GM10248 (cell line): ENCODE measurements at regions not wholly inside any gene's neighbourhood (a gene's known extent, or its start where the extent isn't known, plus 50 kb on each side); places are given as distances from the start of the nearest gene placed in this dataset.
"Not testable (repeated sequence)": the region's sequence is repeated elsewhere in the genome, so short reads cannot be mapped to it uniquely, and the experiment has no call there.

Source experiments
- CTCF ChIA-PET: fragments of 300-600 bp; sonication (Branson Sonifier 250); formaldehyde crosslinking; extraction: SDS; loops from one replicate; lab custom pipeline; 2021; ENCODE audit warnings: antibody characterized with exemption; lab: Yijun Ruan, JAX
- POLR2A ChIA-PET: fragments of 350-650 bp; sonication (Branson Sonifier 250); formaldehyde crosslinking; extraction: SDS; loops from one replicate; lab custom pipeline; 2020; ENCODE audit warnings: antibody characterized with exemption; lab: Yijun Ruan, JAX
- DNase-seq: peaks from one replicate; pipeline ENCODE4 v3.0.0; 2012; ENCODE audit errors: extremely low spot score
- TF ChIP-seq, protein P1 (sequence below): IDR thresholded peaks from 2 replicates; pipeline ENCODE4 v1.5.1; 2012; ENCODE audit warnings: mild to moderate bottlenecking, low read depth; ENCODE audit errors: extremely low read depth, missing control alignments, control extremely low read depth

DNA sequence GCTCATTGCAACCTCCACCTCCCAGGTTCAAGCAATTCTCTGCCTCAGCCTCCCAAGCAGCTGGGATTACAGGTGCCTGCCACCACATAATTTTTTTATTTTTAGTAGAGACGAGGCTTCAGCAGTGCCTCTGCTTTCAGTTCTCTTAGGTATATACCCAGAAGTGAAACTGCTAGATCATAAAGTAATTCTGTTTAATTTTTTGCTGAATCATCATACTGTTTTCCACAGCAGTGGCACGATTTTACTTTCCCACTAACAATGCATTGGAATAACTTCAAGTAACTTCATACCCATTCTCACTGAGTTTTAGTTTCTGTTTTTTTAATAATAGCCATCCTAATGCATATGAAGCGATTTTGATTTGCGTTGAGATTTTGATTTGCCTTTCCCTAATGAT lies 148.0 kb upstream of the G2E3 start:
- ChIA-PET POLR2A (no interaction called here), CTCF (interaction anchor here (1.5 kb wide), 1 partner anchor 140 kb away, joined by 3 read pairs; no protein-coding TSS in a partner anchor)
- TF ChIP-seq, protein P1, sequence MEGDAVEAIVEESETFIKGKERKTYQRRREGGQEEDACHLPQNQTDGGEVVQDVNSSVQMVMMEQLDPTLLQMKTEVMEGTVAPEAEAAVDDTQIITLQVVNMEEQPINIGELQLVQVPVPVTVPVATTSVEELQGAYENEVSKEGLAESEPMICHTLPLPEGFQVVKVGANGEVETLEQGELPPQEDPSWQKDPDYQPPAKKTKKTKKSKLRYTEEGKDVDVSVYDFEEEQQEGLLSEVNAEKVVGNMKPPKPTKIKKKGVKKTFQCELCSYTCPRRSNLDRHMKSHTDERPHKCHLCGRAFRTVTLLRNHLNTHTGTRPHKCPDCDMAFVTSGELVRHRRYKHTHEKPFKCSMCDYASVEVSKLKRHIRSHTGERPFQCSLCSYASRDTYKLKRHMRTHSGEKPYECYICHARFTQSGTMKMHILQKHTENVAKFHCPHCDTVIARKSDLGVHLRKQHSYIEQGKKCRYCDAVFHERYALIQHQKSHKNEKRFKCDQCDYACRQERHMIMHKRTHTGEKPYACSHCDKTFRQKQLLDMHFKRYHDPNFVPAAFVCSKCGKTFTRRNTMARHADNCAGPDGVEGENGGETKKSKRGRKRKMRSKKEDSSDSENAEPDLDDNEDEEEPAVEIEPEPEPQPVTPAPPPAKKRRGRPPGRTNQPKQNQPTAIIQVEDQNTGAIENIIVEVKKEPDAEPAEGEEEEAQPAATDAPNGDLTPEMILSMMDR = no peak
- DNase-seq = no peak

GRCh38 chr14:30413184-30413583 lies 145.8 kb upstream of the G2E3 start:
- POLR2A ChIA-PET, DNase-seq: not testable (repeated sequence)
- CTCF ChIA-PET = interaction anchor here (0.8 to 1.0 kb wide), 2 partner anchors 22 to 130 kb away, joined by 3 read pairs; no protein-coding TSS in a partner anchor

GRCh38 chr14:30417121-30417520 lies 141.8 kb upstream of the G2E3 start:
- DNase-seq = no peak
- ChIA-PET POLR2A (no interaction called here), CTCF (interaction anchor here (1.3 kb wide), 1 partner anchor 18 kb away, joined by 3 read pairs; no protein-coding TSS in a partner anchor)
- TF ChIP-seq, protein P1 = no peak

DNA sequence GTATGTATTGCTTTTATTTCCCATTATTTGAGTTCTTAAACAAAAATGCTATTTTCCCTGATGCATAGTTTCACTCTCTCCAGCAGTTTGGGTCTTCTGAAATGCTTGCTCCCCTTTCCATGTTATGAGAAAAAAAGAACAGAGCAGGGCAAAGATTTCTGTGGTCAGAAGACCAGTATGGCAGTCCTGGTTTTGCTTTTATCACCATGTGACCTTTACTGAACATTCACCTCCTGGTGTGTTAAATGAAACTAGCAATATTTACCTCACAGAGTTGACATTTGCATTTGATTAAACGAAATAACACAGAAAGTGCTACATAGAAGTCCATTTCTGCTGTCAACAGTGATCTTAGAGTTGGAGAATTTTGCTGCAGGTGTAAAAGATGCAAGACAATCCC lies 141.0 kb upstream of the G2E3 start:
- ChIA-PET CTCF (no interaction called here), POLR2A (no interaction called here)
- TF ChIP-seq, protein P1 = no peak
- DNase-seq = no peak

GRCh38 chr14:30419037-30419436 lies 139.9 kb upstream of the G2E3 start:
- POLR2A ChIA-PET = no interaction called here
- no peak for DNase-seq
- TF ChIP-seq, protein P1 = no peak
- CTCF ChIA-PET = interaction anchor here (0.9 kb wide), 1 partner anchor 24 kb away, joined by 3 read pairs; no protein-coding TSS in a partner anchor

DNA sequence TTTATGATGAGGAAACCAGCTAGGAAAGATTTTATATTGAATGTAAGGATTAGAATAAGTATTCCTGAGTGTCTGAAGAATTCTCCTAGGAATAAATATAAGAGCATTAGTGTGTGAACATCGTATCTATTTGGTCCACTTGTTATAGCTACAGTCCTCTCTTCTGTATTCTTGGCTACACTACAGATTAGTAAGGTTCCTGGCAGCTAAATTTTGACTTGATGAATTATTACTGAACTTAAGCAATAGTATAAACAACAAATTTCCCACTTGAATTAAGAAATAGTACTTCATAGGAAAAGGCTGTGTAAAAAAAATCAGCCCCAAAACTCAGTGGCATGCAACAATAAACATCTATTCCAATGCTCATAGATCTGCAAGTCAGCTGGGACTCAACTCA lies 138.4 kb upstream of the G2E3 start:
- TF ChIP-seq, protein P1 = no peak
- ChIA-PET POLR2A (no interaction called here), CTCF (interaction anchor here (0.8 to 1.4 kb wide), 2 partner anchors 11 to 31 kb away, joined by 3 read pairs; no protein-coding TSS in a partner anchor)
- no peak for DNase-seq

DNA sequence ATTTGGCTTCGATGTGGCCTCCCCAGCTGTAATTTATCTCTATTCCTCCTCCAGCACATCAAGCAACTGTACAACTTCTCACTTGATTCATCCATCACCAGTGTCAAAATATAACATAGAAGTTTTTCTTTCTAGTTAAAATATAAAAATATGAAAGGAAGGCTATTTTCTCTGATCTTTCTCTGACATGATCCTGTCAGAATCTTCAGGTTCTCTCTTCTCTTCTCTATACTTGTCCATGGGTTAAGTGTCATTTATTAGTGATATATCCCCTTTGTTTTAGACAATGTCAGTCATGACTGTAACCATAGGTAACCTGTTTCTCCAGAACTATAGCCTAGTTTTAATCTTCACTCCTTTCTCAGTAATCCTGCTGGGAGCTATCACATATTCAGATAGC lies 132.5 kb upstream of the G2E3 start:
- POLR2A ChIA-PET = no interaction called here
- TF ChIP-seq, protein P1 = no peak
- CTCF ChIA-PET = interaction anchor here (1.1 kb wide), 1 partner anchor 156 kb away, joined by 3 read pairs; no protein-coding TSS in a partner anchor

More for the DNA sequence above, 132.5 kb upstream of the G2E3 start:
- DNase-seq = no peak
